Loucy (cell line): ENCODE measurements at regions not wholly inside any gene's neighbourhood (a gene's known extent, or its start where the extent isn't known, plus 50 kb on each side); places are given as distances from the start of the nearest gene placed in this dataset.

Experiments
- CTCF ChIP-seq: fragments of 200-600 bp; sonication (generic); conservative IDR thresholded peaks from 2 replicates; pipeline ENCODE4 v1.5.1; 2014; ENCODE audit warnings: mild to moderate bottlenecking, antibody characterized with exemption, low read length
- EZH2phosphoT487 ChIP-seq: fragments of 200-600 bp; IDR thresholded peaks from 2 replicates; pipeline ENCODE4 v1.6.1; 2018; ENCODE audit warnings: antibody characterized with exemption, mild to moderate bottlenecking, moderate library complexity, borderline replicate concordance

- TF ChIP-seq CTCF (no peak), EZH2phosphoT487 (no peak)
Observed at GRCh38 chr17:5783269-5783668, 199.0 kb upstream of the NLRP1 start.
